IMR-90 (cell line): ENCODE measurements at regions not wholly inside any gene's neighbourhood (a gene's known extent, or its start where the extent isn't known, plus 50 kb on each side); places are given as distances from the start of the nearest gene placed in this dataset.

Source experiments
- CEBPB ChIP-seq: IDR thresholded peaks from 2 replicates; pipeline ENCODE4 v1.6.1; 2012; ENCODE audit warnings: low read depth, low read length, improper control_type of control experiment
- CHD1 ChIP-seq: IDR thresholded peaks from 2 replicates; pipeline ENCODE4 v1.6.1; 2012; ENCODE audit warnings: low read depth, low read length, improper control_type of control experiment
- MAFK ChIP-seq: IDR thresholded peaks from 2 replicates; pipeline ENCODE4 v1.6.1; 2012; ENCODE audit warnings: low read depth, low read length, improper control_type of control experiment
- MAZ ChIP-seq: IDR thresholded peaks from 2 replicates; pipeline ENCODE4 v1.6.1; 2012; ENCODE audit warnings: low read depth, mild to moderate bottlenecking, low read length, improper control_type of control experiment, moderate library complexity, borderline replicate concordance
- MXI1 ChIP-seq: IDR thresholded peaks from 2 replicates; pipeline ENCODE4 v1.6.1; 2012; ENCODE audit warnings: low read depth, mild to moderate bottlenecking, low read length, moderate library complexity, borderline replicate concordance
- NFE2L2 ChIP-seq: fragments of 150-350 bp; IDR thresholded peaks from 2 replicates; pipeline ENCODE4 v1.6.1; 2016; ENCODE audit warnings: low read depth, mild to moderate bottlenecking, low read length
- POLR2A ChIP-seq: IDR thresholded peaks from 2 replicates; pipeline ENCODE4 v1.6.1; 2012; ENCODE audit warnings: mild to moderate bottlenecking, low read depth, low read length
- RAD21 ChIP-seq: IDR thresholded peaks from 2 replicates; pipeline ENCODE4 v1.6.1; 2012; ENCODE audit warnings: low read length, improper control_type of control experiment
- RCOR1 ChIP-seq: IDR thresholded peaks from 2 replicates; pipeline ENCODE4 v1.6.1; 2012; ENCODE audit warnings: mild to moderate bottlenecking, low read length, improper control_type of control experiment; ENCODE audit not compliant: insufficient replicate concordance
- RFX5 ChIP-seq: IDR thresholded peaks from 2 replicates; pipeline ENCODE4 v1.8.0; 2012; ENCODE audit warnings: low read depth, mild to moderate bottlenecking, low read length, moderate library complexity
- SMC3 ChIP-seq: fragments of 150-350 bp; IDR thresholded peaks from 2 replicates; pipeline ENCODE4 v1.6.1; 2016; ENCODE audit warnings: low read depth, mild to moderate bottlenecking, antibody characterized with exemption, low read length, moderate library complexity
- TF ChIP-seq, protein P1 (sequence below): conservative IDR thresholded peaks from 2 replicates; pipeline ENCODE4 v1.5.1; 2012; ENCODE audit warnings: mild to moderate bottlenecking, low read depth, low read length, improper control_type of control experiment
- TF ChIP-seq, protein P2 (sequence below): fragments of 150-350 bp; IDR thresholded peaks from 2 replicates; pipeline ENCODE4 v1.6.1; 2017; ENCODE audit warnings: mild to moderate bottlenecking, antibody characterized with exemption, low read length, low read depth

DNA sequence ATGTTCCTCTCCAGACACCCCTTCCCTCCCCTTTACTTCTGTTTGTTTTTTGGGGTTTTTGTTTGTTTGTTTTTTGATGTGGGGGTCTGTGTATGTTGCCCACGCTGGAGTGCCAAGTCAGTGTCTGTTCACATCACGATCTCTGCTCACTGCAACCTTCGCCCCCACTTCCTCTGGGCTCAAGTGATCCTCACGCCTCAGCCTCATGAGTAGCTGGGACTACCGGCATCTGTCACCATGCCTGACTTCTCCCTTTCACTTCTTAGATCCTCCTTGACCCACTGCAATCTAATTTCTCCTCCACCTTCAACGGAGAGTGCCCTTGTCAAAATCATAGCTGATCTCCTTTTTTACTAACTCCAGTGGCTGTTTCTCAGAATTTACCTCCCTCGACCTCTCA, 100.7 kb upstream of the KIF26B start:
- TF ChIP-seq, protein P1, sequence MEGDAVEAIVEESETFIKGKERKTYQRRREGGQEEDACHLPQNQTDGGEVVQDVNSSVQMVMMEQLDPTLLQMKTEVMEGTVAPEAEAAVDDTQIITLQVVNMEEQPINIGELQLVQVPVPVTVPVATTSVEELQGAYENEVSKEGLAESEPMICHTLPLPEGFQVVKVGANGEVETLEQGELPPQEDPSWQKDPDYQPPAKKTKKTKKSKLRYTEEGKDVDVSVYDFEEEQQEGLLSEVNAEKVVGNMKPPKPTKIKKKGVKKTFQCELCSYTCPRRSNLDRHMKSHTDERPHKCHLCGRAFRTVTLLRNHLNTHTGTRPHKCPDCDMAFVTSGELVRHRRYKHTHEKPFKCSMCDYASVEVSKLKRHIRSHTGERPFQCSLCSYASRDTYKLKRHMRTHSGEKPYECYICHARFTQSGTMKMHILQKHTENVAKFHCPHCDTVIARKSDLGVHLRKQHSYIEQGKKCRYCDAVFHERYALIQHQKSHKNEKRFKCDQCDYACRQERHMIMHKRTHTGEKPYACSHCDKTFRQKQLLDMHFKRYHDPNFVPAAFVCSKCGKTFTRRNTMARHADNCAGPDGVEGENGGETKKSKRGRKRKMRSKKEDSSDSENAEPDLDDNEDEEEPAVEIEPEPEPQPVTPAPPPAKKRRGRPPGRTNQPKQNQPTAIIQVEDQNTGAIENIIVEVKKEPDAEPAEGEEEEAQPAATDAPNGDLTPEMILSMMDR, result no peak
- TF ChIP-seq SMC3 (no peak), POLR2A (no peak), MAFK (no peak), RFX5 (no peak), MXI1 (no peak), CEBPB (no peak), RCOR1 (no peak), RAD21 (no peak), MAZ (no peak), CHD1 (no peak), NFE2L2 (no peak)
- TF ChIP-seq, protein P2, sequence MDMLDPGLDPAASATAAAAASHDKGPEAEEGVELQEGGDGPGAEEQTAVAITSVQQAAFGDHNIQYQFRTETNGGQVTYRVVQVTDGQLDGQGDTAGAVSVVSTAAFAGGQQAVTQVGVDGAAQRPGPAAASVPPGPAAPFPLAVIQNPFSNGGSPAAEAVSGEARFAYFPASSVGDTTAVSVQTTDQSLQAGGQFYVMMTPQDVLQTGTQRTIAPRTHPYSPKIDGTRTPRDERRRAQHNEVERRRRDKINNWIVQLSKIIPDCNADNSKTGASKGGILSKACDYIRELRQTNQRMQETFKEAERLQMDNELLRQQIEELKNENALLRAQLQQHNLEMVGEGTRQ, result no peak
